Panc1 (cell line): ENCODE measurements at regions not wholly inside any gene's neighbourhood (a gene's known extent, or its start where the extent isn't known, plus 50 kb on each side); places are given as distances from the start of the nearest gene placed in this dataset.

Source experiments
- ATAC-seq: fragments of 200-7000 bp; cut with Tn5 transposase; 2 replicates; pipeline ENCODE4 v1.9.1; 2020; ENCODE audit warnings: mild to moderate bottlenecking, moderate library complexity
- BruUV-seq: library from RNA; stranded (reverse); fragments of 400-500 nt; replicated peaks from 2 replicates; lab custom pipeline; 2021; lab: Mats Ljungman, UMichigan
- CTCF ChIA-PET: fragments of 300-600 bp; sonication (Branson Sonifier 250); formaldehyde crosslinking; loops from one replicate; lab custom pipeline; 2022; ENCODE audit warnings: antibody characterized with exemption; lab: Charles Lee
- POLR2A ChIA-PET: fragments of 300-600 bp; sonication (Branson Sonifier 250); formaldehyde crosslinking; loops from one replicate; lab custom pipeline; 2022; ENCODE audit warnings: antibody characterized with exemption; lab: Charles Lee
- DNase-seq: peaks from one replicate; pipeline ENCODE4 v3.0.0-alpha.2; 2010; ENCODE audit warnings: low read depth, low spot score
- H3K27ac ChIP-seq: 2 replicates; pipeline ENCODE4 v1.5.1; 2011; ENCODE audit warnings: mild to moderate bottlenecking, low read length, inconsistent platforms
- H3K27me3 ChIP-seq: fragments of 200-500 bp; sonication (Bioruptor generic); 2 replicates; pipeline ENCODE4 v1.6.0; 2014; ENCODE audit warnings: low read length, inconsistent platforms; ENCODE audit not compliant: control insufficient read depth, insufficient read depth
- H3K36me3 ChIP-seq: fragments of 200-500 bp; sonication (Bioruptor generic); 2 replicates; pipeline ENCODE4 v1.5.1; 2014; ENCODE audit warnings: inconsistent platforms, mild to moderate bottlenecking, low read length, moderate library complexity; ENCODE audit not compliant: control insufficient read depth, insufficient read depth
- H3K4me1 ChIP-seq: 2 replicates; pipeline ENCODE4 v1.5.1; 2011; ENCODE audit warnings: inconsistent platforms, mild to moderate bottlenecking, low read length, moderate library complexity; ENCODE audit not compliant: control insufficient read depth, insufficient read depth
- H3K4me3 ChIP-seq, 2 experiments: 2 replicates each; pipeline ENCODE4 v1.5.1; 2011 to 2012; ENCODE audit warnings: low read depth in 2 of 2, low read length in 2 of 2, mild to moderate bottlenecking in 2 of 2, inconsistent platforms in 1 of 2, moderate library complexity in 1 of 2
- H3K9me3 ChIP-seq: fragments of 200-500 bp; sonication (Bioruptor generic); 2 replicates; pipeline ENCODE4 v1.5.1; 2014; ENCODE audit warnings: low read depth, mild to moderate bottlenecking, inconsistent platforms, low read length, moderate library complexity; ENCODE audit not compliant: control insufficient read depth, insufficient read depth
- POLR2AphosphoS5 ChIP-seq: IDR thresholded peaks from 2 replicates; pipeline ENCODE4 v1.6.1; 2012; ENCODE audit warnings: mild to moderate bottlenecking, low read depth, low read length, moderate library complexity
- SIN3A ChIP-seq: IDR thresholded peaks from 2 replicates; pipeline ENCODE4 v1.6.1; 2012; ENCODE audit warnings: low read depth, mild to moderate bottlenecking, low read length, moderate library complexity, borderline replicate concordance; ENCODE audit not compliant: insufficient read depth
- TCF7L2 ChIP-seq: IDR thresholded peaks from 2 replicates; pipeline ENCODE4 v1.6.1; 2011; ENCODE audit warnings: mild to moderate bottlenecking, low read depth, low read length, inconsistent platforms
- in situ Hi-C: cut with HindIII; loops from 2 replicates; pipeline ENCODE4 v1.10.0; 2016; ENCODE audit warnings: low sequenced_read_pairs, low pct_unique_long_range_greater_than_20kb
- intact Hi-C: fragments of 100-400 bp; cut with micrococcal nuclease; formaldehyde crosslinking; loops from one replicate; pipeline ENCODE4 v1.10.0; 2022; ENCODE audit not compliant: unreplicated experiment
- TF ChIP-seq, protein P1 (sequence below): fragments of 450-650 bp; IDR thresholded peaks from 2 replicates; pipeline ENCODE4 v1.5.1; 2017; ENCODE audit warnings: mild to moderate bottlenecking
- TF ChIP-seq, protein P2 (sequence below), 2 experiments: IDR thresholded peaks; 2 replicates each; pipeline ENCODE4 v1.6.1; 2011 to 2012; ENCODE audit warnings: low read depth in 2 of 2, control low read depth in 1 of 2, low read length in 1 of 2, mild to moderate bottlenecking in 1 of 2, moderate library complexity in 1 of 2; ENCODE audit not compliant: insufficient read depth in 1 of 2

DNA sequence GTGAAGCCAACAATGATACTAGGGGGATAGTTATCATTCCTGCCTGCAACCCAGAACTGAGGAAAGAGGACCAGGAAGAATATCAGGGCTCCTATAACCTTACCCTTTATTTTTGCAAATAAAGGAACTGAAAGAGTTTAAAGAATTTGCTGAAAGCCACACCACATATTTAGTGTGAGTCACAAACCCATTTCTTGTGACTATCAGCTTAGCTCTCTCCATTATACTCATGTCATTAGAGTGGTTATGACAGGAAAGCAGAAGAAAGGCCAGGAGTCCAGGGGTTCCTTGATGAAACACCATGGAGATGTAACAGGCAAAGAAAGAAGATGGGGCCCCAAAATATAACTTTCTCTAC, 141.1 kb upstream of the SAMSN1 start:
- ATAC-seq (no peak), DNase-seq (no peak)
- in situ Hi-C loops = no loop called here
- Histone ChIP-seq H3K9me3 (no peaks in the 10 kb centered on the region), H3K27ac (no peak overlapping the region), H3K36me3 (no peaks in the 10 kb centered on the region; the same call in 1 of the 2 replicates), H3K4me1 (no peaks in the 10 kb centered on the region), H3K4me3 (no peak overlapping the region), H3K27me3 (no peaks in the 10 kb centered on the region)
- CTCF ChIA-PET = no interaction called here
- POLR2A ChIA-PET = no interaction called here
- BruUV-seq = no TSS peak
- intact Hi-C loops = no loop called here
- TF ChIP-seq, protein P1, sequence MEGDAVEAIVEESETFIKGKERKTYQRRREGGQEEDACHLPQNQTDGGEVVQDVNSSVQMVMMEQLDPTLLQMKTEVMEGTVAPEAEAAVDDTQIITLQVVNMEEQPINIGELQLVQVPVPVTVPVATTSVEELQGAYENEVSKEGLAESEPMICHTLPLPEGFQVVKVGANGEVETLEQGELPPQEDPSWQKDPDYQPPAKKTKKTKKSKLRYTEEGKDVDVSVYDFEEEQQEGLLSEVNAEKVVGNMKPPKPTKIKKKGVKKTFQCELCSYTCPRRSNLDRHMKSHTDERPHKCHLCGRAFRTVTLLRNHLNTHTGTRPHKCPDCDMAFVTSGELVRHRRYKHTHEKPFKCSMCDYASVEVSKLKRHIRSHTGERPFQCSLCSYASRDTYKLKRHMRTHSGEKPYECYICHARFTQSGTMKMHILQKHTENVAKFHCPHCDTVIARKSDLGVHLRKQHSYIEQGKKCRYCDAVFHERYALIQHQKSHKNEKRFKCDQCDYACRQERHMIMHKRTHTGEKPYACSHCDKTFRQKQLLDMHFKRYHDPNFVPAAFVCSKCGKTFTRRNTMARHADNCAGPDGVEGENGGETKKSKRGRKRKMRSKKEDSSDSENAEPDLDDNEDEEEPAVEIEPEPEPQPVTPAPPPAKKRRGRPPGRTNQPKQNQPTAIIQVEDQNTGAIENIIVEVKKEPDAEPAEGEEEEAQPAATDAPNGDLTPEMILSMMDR = no peak
- TF ChIP-seq POLR2AphosphoS5 = no peak
- TF ChIP-seq, protein P2, sequence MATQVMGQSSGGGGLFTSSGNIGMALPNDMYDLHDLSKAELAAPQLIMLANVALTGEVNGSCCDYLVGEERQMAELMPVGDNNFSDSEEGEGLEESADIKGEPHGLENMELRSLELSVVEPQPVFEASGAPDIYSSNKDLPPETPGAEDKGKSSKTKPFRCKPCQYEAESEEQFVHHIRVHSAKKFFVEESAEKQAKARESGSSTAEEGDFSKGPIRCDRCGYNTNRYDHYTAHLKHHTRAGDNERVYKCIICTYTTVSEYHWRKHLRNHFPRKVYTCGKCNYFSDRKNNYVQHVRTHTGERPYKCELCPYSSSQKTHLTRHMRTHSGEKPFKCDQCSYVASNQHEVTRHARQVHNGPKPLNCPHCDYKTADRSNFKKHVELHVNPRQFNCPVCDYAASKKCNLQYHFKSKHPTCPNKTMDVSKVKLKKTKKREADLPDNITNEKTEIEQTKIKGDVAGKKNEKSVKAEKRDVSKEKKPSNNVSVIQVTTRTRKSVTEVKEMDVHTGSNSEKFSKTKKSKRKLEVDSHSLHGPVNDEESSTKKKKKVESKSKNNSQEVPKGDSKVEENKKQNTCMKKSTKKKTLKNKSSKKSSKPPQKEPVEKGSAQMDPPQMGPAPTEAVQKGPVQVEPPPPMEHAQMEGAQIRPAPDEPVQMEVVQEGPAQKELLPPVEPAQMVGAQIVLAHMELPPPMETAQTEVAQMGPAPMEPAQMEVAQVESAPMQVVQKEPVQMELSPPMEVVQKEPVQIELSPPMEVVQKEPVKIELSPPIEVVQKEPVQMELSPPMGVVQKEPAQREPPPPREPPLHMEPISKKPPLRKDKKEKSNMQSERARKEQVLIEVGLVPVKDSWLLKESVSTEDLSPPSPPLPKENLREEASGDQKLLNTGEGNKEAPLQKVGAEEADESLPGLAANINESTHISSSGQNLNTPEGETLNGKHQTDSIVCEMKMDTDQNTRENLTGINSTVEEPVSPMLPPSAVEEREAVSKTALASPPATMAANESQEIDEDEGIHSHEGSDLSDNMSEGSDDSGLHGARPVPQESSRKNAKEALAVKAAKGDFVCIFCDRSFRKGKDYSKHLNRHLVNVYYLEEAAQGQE (IDR thresholded peaks at IDR 0.05; ENCODE audit: insufficient read depth in 1 of 2, low read depth in 2 of 2, low read length in 1 of 2) = no peak
- no peak for TF ChIP-seq SIN3A
- no peak for TF ChIP-seq TCF7L2

DNA sequence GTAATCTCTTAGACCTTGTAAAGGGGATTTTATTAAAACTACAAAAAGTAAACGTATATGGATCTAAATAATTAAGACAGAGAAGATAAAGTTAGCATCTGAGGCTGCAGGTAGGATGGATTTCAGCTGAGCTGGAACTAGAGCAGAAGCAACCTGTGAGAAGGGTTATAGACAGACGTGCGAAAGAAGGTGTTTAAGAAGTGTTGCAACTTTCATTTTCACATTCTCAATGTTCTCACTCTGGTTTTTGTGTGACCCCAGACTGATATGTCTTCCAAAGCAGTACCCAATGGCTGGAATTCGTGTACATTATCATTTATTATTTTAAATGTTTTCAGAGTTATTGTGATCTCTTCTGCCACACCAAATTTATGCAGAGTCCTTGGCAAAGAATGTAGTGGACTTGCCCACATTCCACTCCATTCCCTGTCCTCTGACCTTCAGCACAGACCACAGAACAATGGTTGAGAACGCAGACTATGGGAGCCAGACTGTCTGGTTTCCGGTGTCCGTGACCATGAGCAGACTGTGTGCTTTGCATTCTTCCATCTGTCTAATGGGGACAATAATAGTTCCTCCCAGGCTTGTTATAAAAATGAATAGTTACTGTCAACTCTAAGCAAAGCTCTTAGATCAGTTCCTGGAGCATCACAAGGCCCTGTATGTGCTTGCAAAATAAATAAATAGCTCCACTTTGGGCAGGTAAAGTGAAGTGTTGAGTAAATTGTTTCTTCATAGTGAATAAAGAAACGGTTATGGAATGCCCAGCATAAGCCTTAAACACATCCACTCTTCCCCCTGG, 140.6 kb upstream of the SAMSN1 start:
- CTCF ChIA-PET = no interaction called here
- in situ Hi-C loops = no loop called here
- H3K9me3 ChIP-seq = no peaks in the 10 kb centered on the region
- POLR2A ChIA-PET = no interaction called here
- TF ChIP-seq SIN3A (no peak), POLR2AphosphoS5 (no peak), TCF7L2 (no peak)
- TF ChIP-seq, protein P2 (IDR thresholded peaks at IDR 0.05; ENCODE audit: insufficient read depth in 1 of 2, low read depth in 2 of 2, low read length in 1 of 2) = no peak
- TF ChIP-seq, protein P1 = no peak
- no peak overlapping the region for H3K4me3 ChIP-seq
- H3K27ac ChIP-seq = no peak overlapping the region
- no peaks in the 10 kb centered on the region; the same call in 1 of the 2 replicates for H3K36me3 ChIP-seq
- no TSS peak for BruUV-seq
- ATAC-seq (no peak), DNase-seq (no peak)
- intact Hi-C loops = no loop called here
- H3K27me3 ChIP-seq = no peaks in the 10 kb centered on the region
- no peaks in the 10 kb centered on the region for H3K4me1 ChIP-seq
